Keratinocyte (primary cell): ENCODE measurements at regions not wholly inside any gene's neighbourhood (a gene's known extent, or its start where the extent isn't known, plus 50 kb on each side); places are given as distances from the start of the nearest gene placed in this dataset.

Experiments used
- DNase-seq: peaks from one replicate; pipeline ENCODE4 v3.0.0-alpha.2; 2011; ENCODE audit warnings: low read depth, missing footprints, low spot score
- FAIRE-seq: peaks from 2 replicates; lab custom pipeline; 2011; peaks lifted over from hg19 to GRCh38; lab: Jason Lieb, UNC
- H2AFZ ChIP-seq: 2 replicates; pipeline ENCODE4 v1.6.0; 2012; ENCODE audit warnings: low read length, control low read depth, inconsistent platforms; ENCODE audit not compliant: control insufficient read depth
- H3K27ac ChIP-seq: 2 replicates; pipeline ENCODE4 v1.5.1; 2011; ENCODE audit warnings: low read length; ENCODE audit not compliant: control insufficient read depth, insufficient read depth
- H3K27me3 ChIP-seq: 3 replicates; pipeline ENCODE4 v1.6.0; 2011; ENCODE audit warnings: low read length; ENCODE audit not compliant: control insufficient read depth, insufficient read depth; ENCODE audit errors: extremely low read depth
- H3K36me3 ChIP-seq, 2 experiments: 2 replicates in 1 of 2; 3 replicates in 1 of 2; pipeline ENCODE4 v1.5.1; 2011; ENCODE audit warnings: low read length in 2 of 2, mild to moderate bottlenecking in 1 of 2; ENCODE audit not compliant: control insufficient read depth in 2 of 2, insufficient read depth in 2 of 2; ENCODE audit errors: extremely low read depth in 1 of 2
- H3K4me1 ChIP-seq: 3 replicates; pipeline ENCODE4 v1.5.1; 2011; ENCODE audit warnings: low read length; ENCODE audit not compliant: control insufficient read depth, insufficient read depth; ENCODE audit errors: extremely low read depth
- H3K4me2 ChIP-seq: 3 replicates; pipeline ENCODE4 v1.6.0; 2011; ENCODE audit warnings: low read depth, low read length; ENCODE audit not compliant: control insufficient read depth, insufficient read depth; ENCODE audit errors: extremely low read depth
- H3K4me3 ChIP-seq, 3 experiments: fragments of 200-600 bp in 1 of 3; sonication (generic) in 1 of 3; 2 replicates in 2 of 3; 3 replicates in 1 of 3; pipeline ENCODE4 v1.5.1; 2011 to 2016; ENCODE audit warnings: low read length in 3 of 3, mild to moderate bottlenecking in 3 of 3, control low read depth in 2 of 3, inconsistent platforms in 1 of 3, low read depth in 1 of 3, mixed read lengths in 1 of 3, mixed run types in 1 of 3, moderate library complexity in 1 of 3; ENCODE audit not compliant: control insufficient read depth in 2 of 3, insufficient read depth in 2 of 3; ENCODE audit errors: extremely low read depth in 1 of 3
- H3K79me2 ChIP-seq: 2 replicates; pipeline ENCODE4 v1.6.0; 2012; ENCODE audit warnings: low read length; ENCODE audit not compliant: control insufficient read depth, insufficient read depth
- H3K9ac ChIP-seq: 3 replicates; pipeline ENCODE4 v1.6.0; 2011; ENCODE audit warnings: low read length; ENCODE audit not compliant: control insufficient read depth, insufficient read depth; ENCODE audit errors: extremely low read depth
- H3K9me1 ChIP-seq: 3 replicates; pipeline ENCODE4 v1.6.0; 2011; ENCODE audit warnings: low read length; ENCODE audit not compliant: control insufficient read depth, insufficient read depth; ENCODE audit errors: extremely low read depth
- H3K9me3 ChIP-seq: 2 replicates; pipeline ENCODE4 v1.5.1; 2012; ENCODE audit warnings: low read depth, low read length; ENCODE audit not compliant: control insufficient read depth
- H4K20me1 ChIP-seq: 3 replicates; pipeline ENCODE4 v1.6.0; 2011; ENCODE audit warnings: low read length; ENCODE audit not compliant: control insufficient read depth, insufficient read depth; ENCODE audit errors: extremely low read depth
- EZH2 ChIP-seq: IDR thresholded peaks from one replicate; pipeline ENCODE4 v1.6.1; 2012; ENCODE audit warnings: inconsistent platforms, mild to moderate bottlenecking, low read length, moderate library complexity
- dilution Hi-C: fragments of 300-500 bp; cut with MboI; formaldehyde crosslinking; loops from one replicate; pipeline ENCODE4 v1.7.0; 2020; ENCODE audit warnings: low sequenced_read_pairs; ENCODE audit not compliant: extremely low pct_ligation_motif_present
- TF ChIP-seq, protein P1 (sequence below), 3 experiments: IDR thresholded peaks in 1 of 3; conservative IDR thresholded peaks in 1 of 3; optimal IDR thresholded peaks in 1 of 3; 2 replicates in 2 of 3; 3 replicates in 1 of 3; pipeline versions ENCODE3 to v1.5.1; 2011; ENCODE audit warnings: low read length in 3 of 3, mild to moderate bottlenecking in 3 of 3, moderate library complexity in 2 of 3, control low read depth in 1 of 3, inconsistent platforms in 1 of 3; ENCODE audit not compliant: insufficient read depth in 2 of 3; ENCODE audit errors: extremely low read depth in 1 of 3

DNA sequence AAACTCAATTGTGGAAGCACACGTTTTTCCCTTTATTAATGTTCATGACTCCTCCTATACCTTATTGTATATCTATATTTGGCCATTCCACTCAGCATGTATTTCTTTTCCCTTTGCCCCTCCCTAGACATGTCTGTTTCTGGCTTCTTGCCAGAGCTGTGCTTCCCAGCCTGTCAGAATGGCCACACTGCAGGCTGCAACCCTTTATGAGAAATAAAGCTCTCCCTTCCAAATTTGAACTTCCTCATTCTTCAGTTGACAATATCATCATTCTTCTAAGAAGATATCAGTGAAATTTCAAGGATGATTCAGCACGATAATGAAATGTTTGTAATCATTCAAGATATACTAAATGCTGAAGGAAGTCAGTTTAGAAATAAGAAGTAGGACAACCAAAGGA is 107.6 kb upstream of the PRSS3 start:
- Histone ChIP-seq H3K4me3 (no peak overlapping the region), H3K4me1 (peaks cover 3% of the 10 kb centered on the region), H3K4me2 (no peak overlapping the region), H3K9ac (no peak overlapping the region), H4K20me1 (no peaks in the 10 kb centered on the region), H3K27me3 (no peaks in the 10 kb centered on the region), H3K79me2 (no peaks in the 10 kb centered on the region), H3K36me3 (no peaks in the 10 kb centered on the region), H3K9me1 (no peaks in the 10 kb centered on the region), H2AFZ (no peak overlapping the region), H3K9me3 (no peaks in the 10 kb centered on the region), H3K27ac (no peak overlapping the region)
- FAIRE-seq: peak; percentile 57
- TF ChIP-seq EZH2: no peak
- TF ChIP-seq, protein P1, sequence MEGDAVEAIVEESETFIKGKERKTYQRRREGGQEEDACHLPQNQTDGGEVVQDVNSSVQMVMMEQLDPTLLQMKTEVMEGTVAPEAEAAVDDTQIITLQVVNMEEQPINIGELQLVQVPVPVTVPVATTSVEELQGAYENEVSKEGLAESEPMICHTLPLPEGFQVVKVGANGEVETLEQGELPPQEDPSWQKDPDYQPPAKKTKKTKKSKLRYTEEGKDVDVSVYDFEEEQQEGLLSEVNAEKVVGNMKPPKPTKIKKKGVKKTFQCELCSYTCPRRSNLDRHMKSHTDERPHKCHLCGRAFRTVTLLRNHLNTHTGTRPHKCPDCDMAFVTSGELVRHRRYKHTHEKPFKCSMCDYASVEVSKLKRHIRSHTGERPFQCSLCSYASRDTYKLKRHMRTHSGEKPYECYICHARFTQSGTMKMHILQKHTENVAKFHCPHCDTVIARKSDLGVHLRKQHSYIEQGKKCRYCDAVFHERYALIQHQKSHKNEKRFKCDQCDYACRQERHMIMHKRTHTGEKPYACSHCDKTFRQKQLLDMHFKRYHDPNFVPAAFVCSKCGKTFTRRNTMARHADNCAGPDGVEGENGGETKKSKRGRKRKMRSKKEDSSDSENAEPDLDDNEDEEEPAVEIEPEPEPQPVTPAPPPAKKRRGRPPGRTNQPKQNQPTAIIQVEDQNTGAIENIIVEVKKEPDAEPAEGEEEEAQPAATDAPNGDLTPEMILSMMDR (optimal IDR thresholded peaks at IDR 0.05 in 1 of 3, IDR thresholded peaks at IDR 0.05 in 1 of 3, conservative IDR thresholded peaks at IDR 0.05 in 1 of 3; ENCODE audit: extremely low read depth in 1 of 3, insufficient read depth in 2 of 3, low read length in 3 of 3): no peak
- DNase-seq: no peak
- dilution Hi-C loops: no loop called here

DNA sequence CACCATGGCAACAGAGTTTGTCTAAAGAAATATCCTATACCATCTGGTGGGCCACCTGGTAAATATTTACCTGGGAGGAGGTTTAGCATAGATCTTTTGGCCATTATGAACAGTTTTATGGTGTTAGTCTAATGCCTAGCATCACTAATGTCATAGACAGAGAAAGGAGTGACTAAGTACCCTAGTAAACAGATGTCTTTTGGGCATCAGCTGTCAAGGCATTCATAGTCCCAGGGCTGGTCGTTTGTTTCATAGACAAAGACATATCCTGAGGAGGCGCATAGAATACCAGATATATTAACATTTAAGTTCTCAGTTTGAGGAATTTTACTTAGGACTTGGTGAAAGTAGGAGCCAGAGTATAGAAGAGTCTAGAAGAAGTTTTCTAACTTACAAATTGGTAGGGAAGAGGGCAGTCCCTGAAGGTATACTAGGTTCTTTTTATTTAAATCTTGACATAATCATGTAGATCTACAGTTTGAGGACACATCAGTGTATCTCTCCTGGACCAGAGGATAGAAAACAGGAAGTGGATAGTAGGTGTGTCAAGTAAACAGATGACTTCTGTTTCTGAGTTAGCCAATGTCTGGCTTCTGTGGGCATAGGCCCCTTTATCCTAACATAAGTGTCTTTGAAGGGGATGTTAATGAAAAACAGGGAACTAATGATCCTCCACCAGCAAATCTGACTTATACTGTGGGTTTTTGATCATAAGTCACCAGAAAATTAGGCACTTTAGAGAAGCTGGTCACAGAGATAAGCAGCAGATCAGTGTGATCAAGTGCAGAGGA is 105.0 kb upstream of the PRSS3 start:
- no peak overlapping the region for H3K9ac ChIP-seq
- peak; percentile 82 for FAIRE-seq
- TF ChIP-seq, protein P1 (optimal IDR thresholded peaks at IDR 0.05 in 1 of 3, IDR thresholded peaks at IDR 0.05 in 1 of 3, conservative IDR thresholded peaks at IDR 0.05 in 1 of 3; ENCODE audit: extremely low read depth in 1 of 3, insufficient read depth in 2 of 3, low read length in 3 of 3): no peak
- no peak for TF ChIP-seq EZH2
- H3K27ac ChIP-seq: no peak overlapping the region
- peaks cover 3% of the 10 kb centered on the region for H3K4me1 ChIP-seq
- H3K79me2 ChIP-seq: no peaks in the 10 kb centered on the region
- H3K4me2 ChIP-seq: no peak overlapping the region
- DNase-seq: no peak
- H2AFZ ChIP-seq: no peak overlapping the region
- no peaks in the 10 kb centered on the region for H4K20me1 ChIP-seq
- dilution Hi-C loops: no loop called here
- H3K9me1 ChIP-seq: no peaks in the 10 kb centered on the region
- no peaks in the 10 kb centered on the region for H3K36me3 ChIP-seq
- H3K4me3 ChIP-seq: no peak overlapping the region
- no peaks in the 10 kb centered on the region for H3K9me3 ChIP-seq
- H3K27me3 ChIP-seq: no peaks in the 10 kb centered on the region
